ENCODE measurements at regions not wholly inside any gene's neighbourhood (a gene's known extent, or its start where the extent isn't known, plus 50 kb on each side); places are given as distances from the start of the nearest gene placed in this dataset.

- TF ChIP-seq CTCF (IDR thresholded peaks at IDR 0.05) (no peak), POLR2A (IDR thresholded peaks at IDR 0.05) (no peak)
Observed at GRCh38 chr5:143494162-143494561, 90.7 kb upstream of the NR3C1 start.

All from heart left ventricle (tissue), 13 donors.